ENCODE measurements at regions not wholly inside any gene's neighbourhood (a gene's known extent, or its start where the extent isn't known, plus 50 kb on each side); places are given as distances from the start of the nearest gene placed in this dataset.
"Not testable (repeated sequence)": the region's sequence is repeated elsewhere in the genome, so short reads cannot be mapped to it uniquely, and the experiment has no call there.

DNA sequence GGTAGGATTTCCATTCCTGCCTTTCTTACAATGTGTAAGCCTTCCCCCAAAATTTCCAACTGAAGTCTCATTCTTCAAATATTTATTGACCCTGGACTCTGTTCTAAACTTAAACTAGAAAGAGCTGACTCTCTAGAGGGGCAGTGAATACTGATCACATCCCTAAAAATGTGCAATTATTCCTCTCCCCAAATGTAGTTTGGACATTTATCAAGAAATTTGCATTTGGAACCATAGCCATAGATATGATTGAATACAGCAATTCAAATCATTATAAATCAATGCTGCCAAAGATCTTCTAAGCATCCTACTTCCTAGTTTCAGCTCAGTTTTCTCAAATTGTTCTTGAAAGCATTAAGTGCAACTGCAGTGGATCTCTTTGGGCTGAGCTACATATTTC is 525.7 kb downstream of the RAB28 start:
- DNase-seq (ENCODE audit: extremely low read depth, low read depth), result no peak

- DNase-seq (ENCODE audit: extremely low read depth, low read depth), result no peak
Measured at GRCh38 chr4:12957108-12957507, 527.0 kb downstream of the RAB28 start.

GRCh38 chr4:12956026-12956425 is 528.1 kb downstream of the RAB28 start:
- no peak for DNase-seq (ENCODE audit: extremely low read depth, low read depth)

DNA sequence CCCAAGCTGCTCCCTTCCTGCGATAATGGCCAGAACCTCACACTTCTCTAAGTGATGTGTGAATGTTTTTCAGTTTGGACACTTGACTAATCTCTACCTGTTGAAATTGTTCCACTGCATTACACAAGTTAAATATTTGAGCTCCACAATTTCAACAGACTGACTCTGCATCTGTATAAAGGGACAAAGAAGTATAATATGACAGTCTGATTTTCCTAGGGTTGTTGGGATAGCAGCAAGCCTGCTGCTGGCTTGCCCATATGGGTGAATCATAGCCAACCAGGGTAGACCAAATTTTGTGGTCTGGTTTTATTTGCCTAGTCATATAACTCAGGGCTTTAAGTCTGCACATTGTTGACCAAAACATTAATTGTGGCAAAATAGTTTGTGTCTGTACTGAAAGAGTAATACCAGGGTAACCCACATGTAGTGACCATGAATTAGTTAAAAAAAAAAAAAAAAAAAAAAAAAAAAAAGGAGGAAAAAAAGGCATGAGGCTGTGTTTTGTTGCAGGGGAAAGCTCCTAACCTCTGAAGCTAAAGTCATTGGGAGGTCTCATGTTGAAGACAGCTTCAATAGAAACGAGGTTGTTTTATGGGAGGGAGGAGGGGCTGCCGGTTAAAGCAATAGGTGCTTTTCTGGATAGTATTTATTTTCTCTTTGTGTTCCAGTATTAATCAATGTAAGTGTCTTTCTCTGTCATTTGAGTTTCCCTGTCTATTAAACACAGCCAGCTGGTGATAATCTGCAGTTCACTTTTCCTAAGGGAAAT is 534.2 kb downstream of the RAB28 start:
- no peak for DNase-seq (ENCODE audit: extremely low read depth, low read depth)

GRCh38 chr4:12943069-12943468 is 541.1 kb downstream of the RAB28 start:
- no peak for DNase-seq (ENCODE audit: extremely low read depth, low read depth)

- DNase-seq (ENCODE audit: extremely low read depth, low read depth), result no peak
Measured at GRCh38 chr4:12933760-12934221, 550.3 kb downstream of the RAB28 start.

DNA sequence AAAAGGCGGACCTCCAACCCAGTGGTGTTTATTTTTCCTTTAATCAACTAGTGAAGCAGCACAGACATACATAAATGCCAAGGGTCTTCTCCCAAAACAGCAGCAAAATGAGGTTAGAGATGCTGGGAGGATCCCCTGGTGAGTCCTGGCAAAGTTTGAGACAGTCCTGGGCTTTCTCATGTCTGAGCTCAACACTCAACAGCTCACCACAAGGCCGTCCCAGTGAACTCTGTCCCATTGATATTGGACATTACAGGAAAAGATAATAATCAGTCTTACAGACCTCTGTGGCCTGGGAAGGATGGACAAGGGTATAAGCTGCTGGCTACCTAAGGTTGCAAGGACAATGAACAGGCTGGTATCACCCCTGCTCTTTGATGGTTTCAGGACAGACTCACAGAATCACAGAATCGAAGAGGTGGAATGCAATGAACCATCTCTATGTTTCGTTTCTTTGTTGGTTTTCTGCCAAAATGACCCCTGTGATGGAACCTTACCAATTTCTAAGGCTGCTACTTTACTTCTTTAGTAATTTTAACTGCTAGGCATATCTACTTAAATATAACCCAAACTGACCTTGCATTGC is 551.8 kb downstream of the RAB28 start:
- DNase-seq (ENCODE audit: extremely low read depth, low read depth), result no peak

DNA sequence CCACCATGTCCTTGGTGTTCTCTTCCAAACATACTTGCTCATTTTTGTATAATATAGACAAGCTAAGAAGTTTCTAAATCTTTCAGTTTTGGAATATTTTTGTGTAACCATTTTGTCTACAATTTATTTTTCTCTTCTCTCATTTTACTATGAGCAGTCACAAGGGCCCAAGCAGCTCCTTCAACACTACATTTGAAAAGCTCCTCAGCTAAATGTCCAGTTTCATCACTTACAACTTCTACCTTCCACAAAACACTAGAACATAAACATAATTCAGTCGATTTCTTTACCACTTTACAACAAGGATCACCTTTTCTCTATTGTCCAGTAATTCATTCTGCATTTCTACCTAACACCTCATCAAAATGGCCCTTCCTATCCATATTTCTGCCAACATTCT is 554.4 kb downstream of the RAB28 start:
- no peak for DNase-seq (ENCODE audit: extremely low read depth, low read depth)

GRCh38 chr4:12928751-12929150 is 555.4 kb downstream of the RAB28 start:
- no peak for DNase-seq (ENCODE audit: extremely low read depth, low read depth)

- no peak for DNase-seq (ENCODE audit: extremely low read depth, low read depth)
Measured at GRCh38 chr4:12926189-12927066, 557.7 kb downstream of the RAB28 start.

- no peak for DNase-seq (ENCODE audit: extremely low read depth, low read depth)
Measured at GRCh38 chr4:12924728-12925320, 559.3 kb downstream of the RAB28 start.

- DNase-seq (ENCODE audit: extremely low read depth, low read depth), result no peak
Measured at GRCh38 chr4:12924253-12924652, 559.9 kb downstream of the RAB28 start.

GRCh38 chr4:12912896-12913418 is 571.2 kb downstream of the RAB28 start:
- no peak for DNase-seq (ENCODE audit: extremely low read depth, low read depth)

DNA sequence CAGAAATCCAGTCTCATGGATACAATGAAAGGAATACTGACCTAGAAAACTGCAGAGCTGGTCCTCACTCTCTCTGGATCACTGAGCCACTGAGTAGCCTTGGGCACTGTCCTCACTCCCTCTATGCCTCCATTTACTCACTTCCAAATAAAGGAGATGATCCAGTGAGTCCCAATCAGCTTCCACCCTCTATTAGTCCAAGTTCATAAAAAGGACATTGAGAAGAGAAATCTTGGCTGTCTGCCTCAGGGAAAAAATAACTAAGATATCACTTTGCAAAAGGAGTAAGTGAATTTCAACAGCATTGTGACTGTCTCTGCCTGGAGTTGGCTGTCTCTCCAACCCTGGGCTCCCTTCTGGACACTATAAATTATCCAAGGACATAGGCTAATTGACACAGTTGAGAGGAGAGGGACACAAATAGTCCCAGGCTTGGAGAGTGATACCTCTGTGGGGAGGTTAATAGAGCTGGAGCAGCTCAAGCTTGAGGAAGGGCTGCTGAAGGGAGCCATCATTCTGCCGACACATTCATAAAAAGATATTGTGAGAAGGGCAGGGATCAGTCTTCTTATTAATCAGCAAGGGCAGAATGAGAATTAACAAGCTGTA is 572.3 kb downstream of the RAB28 start:
- DNase-seq (ENCODE audit: extremely low read depth, low read depth), result no peak

GRCh38 chr4:12903640-12904039 is 580.5 kb downstream of the RAB28 start:
- DNase-seq (ENCODE audit: extremely low read depth, low read depth), result not testable (repeated sequence)

DNA sequence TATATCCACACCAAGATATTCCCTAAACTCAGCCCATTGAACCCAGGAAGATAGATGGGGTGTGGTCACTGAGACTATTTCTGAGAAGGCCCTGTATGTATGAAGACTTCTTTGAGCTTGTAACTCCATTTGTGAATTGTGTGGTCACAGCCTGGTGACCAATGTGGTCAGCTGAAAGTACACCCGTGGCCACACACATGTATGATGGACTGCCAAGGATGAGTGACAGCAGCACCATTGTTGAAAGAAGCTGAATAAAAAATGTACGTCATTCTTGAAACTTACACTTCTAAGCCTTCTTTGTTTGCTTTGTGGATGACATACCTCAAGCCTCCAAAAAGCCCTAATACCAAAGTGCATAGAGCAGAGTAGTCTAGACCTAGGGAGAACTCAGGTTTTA is 581.4 kb downstream of the RAB28 start:
- no peak for DNase-seq (ENCODE audit: extremely low read depth, low read depth)

DNA sequence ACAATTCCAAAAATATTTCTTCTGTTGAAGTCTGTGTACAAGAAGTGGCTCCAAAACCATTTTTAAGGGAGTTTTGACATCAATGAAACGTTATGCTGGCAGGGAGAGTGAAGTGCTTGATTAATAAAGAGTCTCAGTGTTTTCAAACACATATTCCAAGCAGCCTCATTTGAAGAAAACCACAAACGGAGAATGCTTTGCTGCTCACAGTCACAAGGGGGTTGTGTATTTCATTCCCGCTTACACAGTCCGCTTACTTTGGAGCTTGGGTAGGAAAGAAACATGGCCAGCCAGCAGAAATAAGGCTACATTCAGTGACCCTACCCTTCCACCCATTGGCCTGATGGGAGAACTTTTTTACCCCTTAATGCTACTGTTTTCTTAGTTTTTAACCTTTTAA is 586.2 kb downstream of the RAB28 start:
- no peak for DNase-seq (ENCODE audit: extremely low read depth, low read depth)

GRCh38 chr4:12894062-12894461 is 590.1 kb downstream of the RAB28 start:
- DNase-seq (ENCODE audit: extremely low read depth, low read depth), result no peak

DNA sequence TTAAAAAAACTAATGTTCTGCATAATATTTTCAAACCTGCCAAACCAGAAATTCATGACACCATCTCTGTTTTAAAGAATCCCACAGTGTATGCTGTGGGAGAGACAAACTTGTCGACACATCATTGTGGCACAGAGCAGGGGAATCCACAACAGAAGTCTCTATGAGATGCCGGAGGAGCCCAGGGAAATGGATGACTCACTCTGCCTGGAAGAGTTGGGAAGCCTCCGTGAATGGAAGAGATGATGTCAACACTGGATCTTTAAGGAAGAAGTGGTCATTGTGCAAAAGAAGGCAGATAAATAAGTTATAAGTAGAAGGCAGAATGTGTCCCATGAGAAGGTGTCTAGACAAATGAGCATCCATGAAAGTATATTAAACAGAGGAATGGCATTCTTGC is 595.1 kb downstream of the RAB28 start:
- no peak for DNase-seq (ENCODE audit: extremely low read depth, low read depth)
